PC-9 (cell line): ENCODE measurements at regions not wholly inside any gene's neighbourhood (a gene's known extent, or its start where the extent isn't known, plus 50 kb on each side); places are given as distances from the start of the nearest gene placed in this dataset.

ENCODE experiments used
- BruUV-seq: library from RNA; stranded (reverse); fragments of 400-500 nt; replicated peaks from 2 replicates; lab custom pipeline; 2021; lab: Mats Ljungman, UMichigan
- CTCF ChIA-PET: fragments of 300-600 bp; sonication (Branson Sonifier 250); formaldehyde crosslinking; loops from one replicate; lab custom pipeline; 2022; ENCODE audit warnings: antibody characterized with exemption; lab: Charles Lee
- POLR2A ChIA-PET: fragments of 300-600 bp; sonication (Branson Sonifier 250); formaldehyde crosslinking; loops from one replicate; lab custom pipeline; 2022; ENCODE audit warnings: antibody characterized with exemption; ENCODE audit not compliant: unreplicated experiment; lab: Charles Lee
- DNase-seq, 2 experiments: peaks; one replicate each; pipeline versions ENCODE4 v3.0.0 to v3.0.0-alpha.2; 2015 to 2022; ENCODE audit warnings: mixed read lengths in 1 of 2
- H2AFZ ChIP-seq: fragments of 200-600 bp; sonication (generic); 2 replicates; pipeline ENCODE4 v1.8.1; 2017; ENCODE audit warnings: antibody characterized with exemption
- H3F3A ChIP-seq: fragments of 200-600 bp; sonication (generic); 2 replicates; pipeline ENCODE4 v1.8.1; 2017; ENCODE audit warnings: antibody characterized with exemption, mild to moderate bottlenecking, low read depth; ENCODE audit not compliant: insufficient read depth
- H3K27ac ChIP-seq: fragments of 200-600 bp; sonication (generic); 2 replicates; pipeline ENCODE4 v1.6.1; 2016; ENCODE audit warnings: mixed run types
- H3K27me3 ChIP-seq: fragments of 200-600 bp; sonication (generic); 2 replicates; pipeline ENCODE4 v1.6.1; 2016; ENCODE audit warnings: low read depth, mixed run types; ENCODE audit not compliant: insufficient read depth
- H3K36me3 ChIP-seq: fragments of 200-600 bp; sonication (generic); 2 replicates; pipeline ENCODE4 v1.6.1; 2016; ENCODE audit warnings: low read depth, mixed run types
- H3K4me1 ChIP-seq: fragments of 200-600 bp; sonication (generic); replicated peaks from 2 replicates; pipeline ENCODE4 v1.6.1; 2016; ENCODE audit warnings: mixed run types; ENCODE audit not compliant: insufficient read depth
- H3K4me2 ChIP-seq: fragments of 200-600 bp; sonication (generic); 2 replicates; pipeline ENCODE4 v1.6.1; 2017; ENCODE audit warnings: mixed run types
- H3K4me3 ChIP-seq: fragments of 200-600 bp; sonication (generic); 2 replicates; pipeline ENCODE4 v1.6.1; 2016; ENCODE audit warnings: mixed run types
- H3K79me2 ChIP-seq: fragments of 200-600 bp; sonication (generic); 2 replicates; pipeline ENCODE4 v1.6.1; 2017; ENCODE audit warnings: low read depth, mixed run types
- H3K9me2 ChIP-seq: fragments of 200-600 bp; sonication (generic); 2 replicates; pipeline ENCODE4 v1.8.1; 2017; ENCODE audit warnings: mild to moderate bottlenecking; ENCODE audit not compliant: insufficient read depth
- H3K9me3 ChIP-seq: fragments of 200-600 bp; sonication (generic); 2 replicates; pipeline ENCODE4 v1.8.1; 2016; ENCODE audit warnings: low read depth; ENCODE audit not compliant: insufficient read depth
- H4K20me1 ChIP-seq: fragments of 200-600 bp; sonication (generic); 2 replicates; pipeline ENCODE4 v1.8.1; 2017; ENCODE audit not compliant: insufficient read depth
- EZH2 ChIP-seq: fragments of 200-600 bp; sonication (generic); IDR thresholded peaks from 2 replicates; pipeline ENCODE4 v1.8.0; 2017; ENCODE audit warnings: antibody characterized with exemption, low read depth
- intact Hi-C: fragments of 100-400 bp; cut with micrococcal nuclease; formaldehyde crosslinking; loops from one replicate; pipeline ENCODE4 v1.10.0; 2022; ENCODE audit not compliant: unreplicated experiment
- TF ChIP-seq, protein P1 (sequence below): fragments of 200-600 bp; sonication (generic); conservative IDR thresholded peaks from 2 replicates; pipeline ENCODE4 v1.6.1; 2017; ENCODE audit warnings: mixed run types, antibody characterized with exemption, mild to moderate bottlenecking, moderate library complexity

GRCh38 chr3:26989037-26989436, 366.5 kb downstream of the LRRC3B start:
- Histone ChIP-seq H2AFZ (no peak overlapping the region), H3K9me3 (no peaks in the 10 kb centered on the region), H3K4me2 (no peak overlapping the region), H3K4me3 (no peak overlapping the region), H3K27me3 (no peaks in the 10 kb centered on the region), H3K27ac (no peak overlapping the region), H4K20me1 (no peaks in the 10 kb centered on the region), H3F3A (no peaks in the 10 kb centered on the region), H3K4me1 (no peaks in the 10 kb centered on the region), H3K79me2 (no peaks in the 10 kb centered on the region), H3K36me3 (no peaks in the 10 kb centered on the region), H3K9me2 (no peaks in the 10 kb centered on the region)
- TF ChIP-seq, protein P1, sequence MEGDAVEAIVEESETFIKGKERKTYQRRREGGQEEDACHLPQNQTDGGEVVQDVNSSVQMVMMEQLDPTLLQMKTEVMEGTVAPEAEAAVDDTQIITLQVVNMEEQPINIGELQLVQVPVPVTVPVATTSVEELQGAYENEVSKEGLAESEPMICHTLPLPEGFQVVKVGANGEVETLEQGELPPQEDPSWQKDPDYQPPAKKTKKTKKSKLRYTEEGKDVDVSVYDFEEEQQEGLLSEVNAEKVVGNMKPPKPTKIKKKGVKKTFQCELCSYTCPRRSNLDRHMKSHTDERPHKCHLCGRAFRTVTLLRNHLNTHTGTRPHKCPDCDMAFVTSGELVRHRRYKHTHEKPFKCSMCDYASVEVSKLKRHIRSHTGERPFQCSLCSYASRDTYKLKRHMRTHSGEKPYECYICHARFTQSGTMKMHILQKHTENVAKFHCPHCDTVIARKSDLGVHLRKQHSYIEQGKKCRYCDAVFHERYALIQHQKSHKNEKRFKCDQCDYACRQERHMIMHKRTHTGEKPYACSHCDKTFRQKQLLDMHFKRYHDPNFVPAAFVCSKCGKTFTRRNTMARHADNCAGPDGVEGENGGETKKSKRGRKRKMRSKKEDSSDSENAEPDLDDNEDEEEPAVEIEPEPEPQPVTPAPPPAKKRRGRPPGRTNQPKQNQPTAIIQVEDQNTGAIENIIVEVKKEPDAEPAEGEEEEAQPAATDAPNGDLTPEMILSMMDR = no peak
- no peak for TF ChIP-seq EZH2
- CTCF ChIA-PET = no interaction called here
- POLR2A ChIA-PET = no interaction called here
- intact Hi-C loops = no loop called here
- no peak for DNase-seq
- BruUV-seq = no TSS peak

DNA sequence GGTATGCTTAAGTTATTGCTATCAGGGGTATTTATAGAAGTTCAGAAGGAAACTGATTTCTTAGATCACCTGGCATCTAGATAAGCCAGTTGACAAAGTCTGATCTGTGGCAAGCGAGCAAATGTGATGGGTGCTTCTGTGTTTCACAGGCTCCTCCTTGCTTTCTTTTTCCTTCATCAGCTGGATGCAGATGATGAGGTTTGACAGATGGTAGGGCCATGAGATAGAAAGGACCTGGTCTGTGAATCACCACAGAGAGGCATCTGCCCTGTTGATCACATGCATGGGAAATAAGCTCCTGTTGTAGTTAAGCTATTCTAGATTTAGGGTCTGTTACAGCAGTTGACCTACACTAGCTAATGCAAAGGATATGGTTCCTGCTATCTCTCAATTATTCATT, 372.0 kb downstream of the NEK10 start:
- Histone ChIP-seq H3K9me3 (no peaks in the 10 kb centered on the region), H3K27me3 (no peaks in the 10 kb centered on the region), H3K4me1 (no peaks in the 10 kb centered on the region), H3F3A (no peaks in the 10 kb centered on the region), H3K9me2 (no peaks in the 10 kb centered on the region), H3K4me3 (no peak overlapping the region), H2AFZ (no peak overlapping the region), H3K27ac (no peak overlapping the region), H3K79me2 (no peaks in the 10 kb centered on the region), H4K20me1 (no peaks in the 10 kb centered on the region), H3K36me3 (no peaks in the 10 kb centered on the region), H3K4me2 (no peak overlapping the region)
- no peak for DNase-seq
- TF ChIP-seq, protein P1 = no peak
- TF ChIP-seq EZH2 = no peak
- ChIA-PET POLR2A (no interaction called here), CTCF (no interaction called here)
- BruUV-seq = no TSS peak
- intact Hi-C loops = no loop called here

GRCh38 chr3:27010834-27011233, 358.3 kb downstream of the NEK10 start:
- no peak overlapping the region for H3K4me3 ChIP-seq
- no peaks in the 10 kb centered on the region for H3K36me3 ChIP-seq
- no peaks in the 10 kb centered on the region for H3K79me2 ChIP-seq
- no peaks in the 10 kb centered on the region for H3K27me3 ChIP-seq
- H3K9me3 ChIP-seq = no peaks in the 10 kb centered on the region
- BruUV-seq = no TSS peak
- ChIA-PET POLR2A (no interaction called here), CTCF (no interaction called here)
- H3K9me2 ChIP-seq = no peaks in the 10 kb centered on the region
- no peak for TF ChIP-seq EZH2
- TF ChIP-seq, protein P1 = no peak
- DNase-seq = no peak
- H3K4me2 ChIP-seq = no peak overlapping the region
- no peaks in the 10 kb centered on the region for H4K20me1 ChIP-seq
- intact Hi-C loops = no loop called here
- H2AFZ ChIP-seq = no peak overlapping the region
- no peaks in the 10 kb centered on the region for H3K4me1 ChIP-seq
- H3F3A ChIP-seq = no peaks in the 10 kb centered on the region
- H3K27ac ChIP-seq = no peak overlapping the region
